Progenitor cell of endocrine pancreas (in vitro differentiated cells): ENCODE measurements at regions not wholly inside any gene's neighbourhood (a gene's known extent, or its start where the extent isn't known, plus 50 kb on each side); places are given as distances from the start of the nearest gene placed in this dataset.

Experiments
- DNase-seq: peaks from one replicate; pipeline ENCODE4 v3.0.0; 2021; ENCODE audit warnings: low spot score; ENCODE audit not compliant: unreplicated experiment
- H3K27ac Mint-ChIP-seq: 2 replicates; pipeline ENCODE4 v1.8.0; 2021; ENCODE audit warnings: mild to moderate bottlenecking, moderate library complexity, mixed read lengths
- H3K27me3 Mint-ChIP-seq: 2 replicates; pipeline ENCODE4 v1.8.0; 2021; ENCODE audit warnings: mixed read lengths
- H3K36me3 Mint-ChIP-seq: 2 replicates; pipeline ENCODE4 v1.8.0; 2022; ENCODE audit warnings: mixed read lengths; ENCODE audit not compliant: insufficient read depth
- H3K4me1 Mint-ChIP-seq: 2 replicates; pipeline ENCODE4 v1.8.0; 2021; ENCODE audit warnings: low read depth, mixed read lengths
- H3K4me3 Mint-ChIP-seq: 2 replicates; pipeline ENCODE4 v1.8.0; 2021; ENCODE audit warnings: low read depth, mild to moderate bottlenecking, moderate library complexity, mixed read lengths
- H3K9me3 Mint-ChIP-seq: 2 replicates; pipeline ENCODE4 v1.8.0; 2021; ENCODE audit warnings: low read depth, mixed read lengths
- TF ChIP-seq, protein P1 (sequence below): fragments of 200-600 bp; sonication (generic); IDR thresholded peaks from one replicate; pipeline ENCODE4 v1.5.0; 2021; ENCODE audit warnings: antibody characterized with exemption, mild to moderate bottlenecking; ENCODE audit not compliant: unreplicated experiment

DNA sequence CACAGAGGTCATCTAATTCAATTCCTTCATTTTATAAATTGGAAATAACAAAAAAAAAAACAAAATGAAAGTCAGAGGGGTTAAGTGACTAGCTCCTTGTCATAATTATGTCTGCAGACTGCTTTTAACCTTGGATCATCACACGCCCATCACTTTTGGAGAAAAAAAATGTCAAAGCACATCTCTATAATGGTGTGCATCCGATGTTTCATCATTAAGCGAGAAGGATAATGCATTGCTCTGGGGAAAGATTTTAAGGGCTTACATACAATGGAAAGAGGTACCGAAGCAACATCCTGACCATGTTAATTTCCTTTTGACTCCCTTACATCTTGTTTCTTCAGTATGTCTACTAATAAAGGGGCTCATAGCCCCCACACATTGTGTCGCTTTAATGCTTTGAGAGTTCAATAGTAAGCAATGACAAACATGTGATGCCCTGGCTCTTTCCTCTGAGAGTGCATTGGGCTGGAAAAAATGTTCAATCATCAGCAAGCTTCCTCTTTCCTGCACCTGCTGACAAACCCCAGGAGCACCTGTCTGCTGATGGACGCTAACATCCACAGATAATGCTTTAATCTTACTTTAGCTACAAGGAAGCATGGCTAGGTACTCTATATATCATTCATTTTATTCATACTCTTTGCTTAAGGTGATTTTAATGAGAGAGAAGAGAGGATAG is 242.2 kb downstream of the SMARCA2 start:
- no peak overlapping the region for H3K27ac Mint-ChIP-seq
- H3K4me1 Mint-ChIP-seq: peaks cover 6% of the 10 kb centered on the region
- peaks cover 6% of the 10 kb centered on the region for H3K9me3 Mint-ChIP-seq
- TF ChIP-seq, protein P1, sequence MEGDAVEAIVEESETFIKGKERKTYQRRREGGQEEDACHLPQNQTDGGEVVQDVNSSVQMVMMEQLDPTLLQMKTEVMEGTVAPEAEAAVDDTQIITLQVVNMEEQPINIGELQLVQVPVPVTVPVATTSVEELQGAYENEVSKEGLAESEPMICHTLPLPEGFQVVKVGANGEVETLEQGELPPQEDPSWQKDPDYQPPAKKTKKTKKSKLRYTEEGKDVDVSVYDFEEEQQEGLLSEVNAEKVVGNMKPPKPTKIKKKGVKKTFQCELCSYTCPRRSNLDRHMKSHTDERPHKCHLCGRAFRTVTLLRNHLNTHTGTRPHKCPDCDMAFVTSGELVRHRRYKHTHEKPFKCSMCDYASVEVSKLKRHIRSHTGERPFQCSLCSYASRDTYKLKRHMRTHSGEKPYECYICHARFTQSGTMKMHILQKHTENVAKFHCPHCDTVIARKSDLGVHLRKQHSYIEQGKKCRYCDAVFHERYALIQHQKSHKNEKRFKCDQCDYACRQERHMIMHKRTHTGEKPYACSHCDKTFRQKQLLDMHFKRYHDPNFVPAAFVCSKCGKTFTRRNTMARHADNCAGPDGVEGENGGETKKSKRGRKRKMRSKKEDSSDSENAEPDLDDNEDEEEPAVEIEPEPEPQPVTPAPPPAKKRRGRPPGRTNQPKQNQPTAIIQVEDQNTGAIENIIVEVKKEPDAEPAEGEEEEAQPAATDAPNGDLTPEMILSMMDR: no peak
- no peak for DNase-seq
- no peaks in the 10 kb centered on the region for H3K36me3 Mint-ChIP-seq
- H3K27me3 Mint-ChIP-seq: peaks cover 15% of the 10 kb centered on the region
- H3K4me3 Mint-ChIP-seq: no peak overlapping the region

DNA sequence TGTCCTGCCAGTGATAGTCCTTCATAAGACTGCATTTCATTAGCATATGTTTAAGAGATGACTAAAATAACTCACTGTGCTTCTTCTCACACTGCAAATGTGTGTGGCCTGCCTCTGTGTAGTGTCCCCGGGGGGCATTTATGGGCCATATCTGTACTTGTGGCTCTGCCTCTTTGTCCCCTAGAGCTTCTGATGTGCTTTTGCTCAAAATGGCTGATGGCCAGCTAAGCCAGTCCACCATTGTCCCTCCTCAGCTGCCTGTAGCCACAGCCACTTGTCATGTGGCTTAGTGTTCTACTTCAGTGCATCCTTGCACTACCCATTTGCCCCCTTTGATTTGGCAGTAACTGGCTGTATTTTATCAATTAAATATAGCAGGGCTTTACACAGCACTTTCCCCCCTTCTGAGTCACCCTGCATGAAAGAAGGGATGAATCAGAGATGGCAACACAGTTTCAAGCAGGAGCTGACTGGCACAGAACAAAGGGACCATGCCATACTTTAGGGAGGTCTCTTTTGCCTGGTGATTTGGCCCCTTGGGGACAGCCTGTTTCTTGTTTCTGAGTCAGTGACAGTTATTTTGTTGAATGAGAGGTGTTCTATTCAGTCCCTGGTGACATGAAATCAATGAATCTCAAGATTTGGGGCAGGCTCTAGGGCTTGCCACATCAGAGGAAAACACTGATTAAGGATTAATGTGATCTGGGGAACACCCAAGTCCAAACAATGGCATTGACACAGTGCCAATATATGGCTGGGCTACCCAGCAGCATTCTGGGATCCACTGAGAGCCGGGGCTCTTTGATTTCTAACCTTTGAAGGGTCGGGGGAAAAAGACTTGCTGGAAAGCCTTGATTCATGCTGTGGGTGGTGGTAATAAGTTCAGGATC is 245.5 kb downstream of the SMARCA2 start:
- H3K4me3 Mint-ChIP-seq: no peak overlapping the region
- peaks cover 33% of the 10 kb centered on the region for H3K27me3 Mint-ChIP-seq
- no peak for DNase-seq
- TF ChIP-seq, protein P1: no peak
- H3K27ac Mint-ChIP-seq: no peak overlapping the region
- peaks cover 6% of the 10 kb centered on the region for H3K4me1 Mint-ChIP-seq
- peaks cover 3% of the 10 kb centered on the region for H3K9me3 Mint-ChIP-seq
- H3K36me3 Mint-ChIP-seq: no peaks in the 10 kb centered on the region

DNA sequence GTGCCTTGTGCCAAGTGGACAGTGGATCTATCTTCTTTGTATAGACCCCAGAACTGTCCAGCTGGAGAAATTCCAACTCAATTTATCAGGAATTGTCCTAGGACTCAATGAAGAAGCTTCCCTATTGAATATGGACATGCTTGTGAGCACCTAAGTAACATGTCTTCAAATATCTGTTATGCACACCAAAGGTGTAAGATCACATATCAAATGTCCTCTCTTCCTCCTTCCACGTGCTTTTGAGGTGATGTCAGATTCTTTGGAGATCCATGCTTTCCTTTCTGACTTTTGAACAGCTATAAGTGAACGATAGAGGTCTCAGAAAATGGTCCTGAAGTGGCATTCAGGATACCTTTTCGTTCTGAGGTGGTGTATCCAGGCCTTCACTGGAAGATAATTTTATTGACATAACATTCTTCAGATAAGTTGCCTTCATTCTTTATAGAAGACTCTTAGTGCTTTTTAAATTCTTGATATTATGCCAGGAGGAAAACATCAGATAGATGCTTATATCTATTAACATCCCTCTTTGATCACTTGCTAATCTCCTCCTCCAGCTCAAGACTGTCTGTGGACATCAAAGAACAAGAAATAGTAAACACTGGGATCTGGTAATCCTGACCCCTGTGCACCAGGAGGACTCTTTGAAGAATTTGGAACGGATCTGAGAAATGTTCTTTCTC is 246.4 kb downstream of the SMARCA2 start:
- TF ChIP-seq, protein P1: no peak
- Mint-ChIP-seq H3K27ac (no peak overlapping the region), H3K36me3 (no peaks in the 10 kb centered on the region), H3K27me3 (peaks cover 37% of the 10 kb centered on the region), H3K4me3 (no peak overlapping the region), H3K9me3 (peaks cover 3% of the 10 kb centered on the region), H3K4me1 (peaks cover 6% of the 10 kb centered on the region)
- DNase-seq: no peak

DNA sequence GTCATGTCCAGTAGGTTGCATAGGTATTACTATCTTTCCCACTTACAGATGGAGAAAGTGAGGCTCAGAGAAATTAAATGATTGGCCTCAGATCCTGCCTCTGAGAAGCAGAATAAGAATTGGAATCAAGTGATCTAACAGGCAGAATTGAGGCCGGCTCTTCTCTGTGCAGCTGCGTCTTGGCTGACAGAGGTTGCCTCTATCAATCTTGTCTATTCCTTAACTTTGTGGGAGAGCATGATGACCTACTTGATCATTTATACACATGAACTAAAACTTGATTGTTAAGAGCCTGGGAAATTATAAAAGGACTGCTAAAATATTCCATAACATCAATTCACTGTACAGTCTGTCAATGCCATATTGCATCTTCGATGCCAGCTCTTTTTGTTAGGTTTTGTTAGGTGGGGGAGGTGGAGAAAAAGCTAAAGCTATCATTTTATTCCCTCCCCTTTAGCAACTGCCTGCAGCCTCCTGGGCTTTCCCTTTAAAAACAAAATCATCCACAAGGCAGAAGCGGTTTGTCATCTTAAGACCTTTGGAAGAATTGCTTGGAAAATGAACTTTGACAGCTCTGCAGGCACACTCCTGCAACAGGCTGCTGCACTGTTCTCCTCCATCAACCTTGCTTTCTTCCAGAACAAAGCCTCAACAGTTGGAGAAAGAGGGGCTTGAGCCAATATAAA is 247.4 kb downstream of the SMARCA2 start:
- H3K27me3 Mint-ChIP-seq: peaks cover 41% of the 10 kb centered on the region
- peaks cover 3% of the 10 kb centered on the region for H3K9me3 Mint-ChIP-seq
- no peak overlapping the region for H3K27ac Mint-ChIP-seq

More for the DNA sequence above, 247.4 kb downstream of the SMARCA2 start:
- Mint-ChIP-seq H3K36me3 (no peaks in the 10 kb centered on the region), H3K4me1 (peaks cover 6% of the 10 kb centered on the region), H3K4me3 (no peak overlapping the region)
- DNase-seq: no peak
- TF ChIP-seq, protein P1: no peak
